ENCODE measurements at regions not wholly inside any gene's neighbourhood (a gene's known extent, or its start where the extent isn't known, plus 50 kb on each side); places are given as distances from the start of the nearest gene placed in this dataset.

DNA sequence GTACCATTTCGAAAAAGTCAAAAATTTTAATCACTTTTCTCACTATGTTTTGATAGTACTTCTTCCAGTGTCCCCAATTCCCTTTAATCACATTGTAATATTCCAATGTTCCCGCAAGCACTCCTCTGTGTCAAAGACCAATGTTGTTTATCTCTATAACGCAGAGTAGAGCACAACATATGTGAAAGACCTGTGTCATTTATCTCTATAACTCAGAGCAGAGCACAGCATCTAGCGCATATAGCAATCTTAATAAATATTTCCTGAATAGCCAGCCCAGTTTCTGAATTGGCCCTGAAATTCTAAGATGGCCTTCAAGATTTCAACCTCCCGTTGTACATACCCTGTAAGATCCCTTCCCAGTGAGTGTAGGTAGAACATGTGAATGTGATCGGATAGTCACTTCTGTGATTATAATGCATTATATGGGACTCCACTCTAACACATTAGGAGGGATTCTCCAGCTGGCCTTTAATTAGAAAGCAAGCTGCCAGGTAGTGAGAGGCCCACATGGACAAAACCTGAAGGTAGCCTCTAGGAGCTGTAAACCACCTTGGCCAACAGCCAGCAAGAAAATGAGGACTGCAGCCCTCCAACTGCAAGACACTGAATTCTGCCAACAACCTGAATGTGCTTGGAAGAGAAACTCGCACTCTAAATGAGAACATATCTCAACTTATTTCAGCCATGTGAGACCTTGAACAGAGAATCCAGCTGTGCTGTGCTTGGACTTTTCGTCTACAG is 238.8 kb upstream of the SYT10 start:
- TF ChIP-seq, protein P1, sequence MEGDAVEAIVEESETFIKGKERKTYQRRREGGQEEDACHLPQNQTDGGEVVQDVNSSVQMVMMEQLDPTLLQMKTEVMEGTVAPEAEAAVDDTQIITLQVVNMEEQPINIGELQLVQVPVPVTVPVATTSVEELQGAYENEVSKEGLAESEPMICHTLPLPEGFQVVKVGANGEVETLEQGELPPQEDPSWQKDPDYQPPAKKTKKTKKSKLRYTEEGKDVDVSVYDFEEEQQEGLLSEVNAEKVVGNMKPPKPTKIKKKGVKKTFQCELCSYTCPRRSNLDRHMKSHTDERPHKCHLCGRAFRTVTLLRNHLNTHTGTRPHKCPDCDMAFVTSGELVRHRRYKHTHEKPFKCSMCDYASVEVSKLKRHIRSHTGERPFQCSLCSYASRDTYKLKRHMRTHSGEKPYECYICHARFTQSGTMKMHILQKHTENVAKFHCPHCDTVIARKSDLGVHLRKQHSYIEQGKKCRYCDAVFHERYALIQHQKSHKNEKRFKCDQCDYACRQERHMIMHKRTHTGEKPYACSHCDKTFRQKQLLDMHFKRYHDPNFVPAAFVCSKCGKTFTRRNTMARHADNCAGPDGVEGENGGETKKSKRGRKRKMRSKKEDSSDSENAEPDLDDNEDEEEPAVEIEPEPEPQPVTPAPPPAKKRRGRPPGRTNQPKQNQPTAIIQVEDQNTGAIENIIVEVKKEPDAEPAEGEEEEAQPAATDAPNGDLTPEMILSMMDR (IDR thresholded peaks at IDR 0.05; ENCODE audit: low read depth, low read length): no peak
- TF ChIP-seq EZH2phosphoT487 (IDR thresholded peaks at IDR 0.05; ENCODE audit: low read depth): no peak

Measured in OCI-LY3 (cell line).